GM19240 (cell line): ENCODE measurements at regions not wholly inside any gene's neighbourhood (a gene's known extent, or its start where the extent isn't known, plus 50 kb on each side); places are given as distances from the start of the nearest gene placed in this dataset.
A peak's percentile ranks its signal among the peaks of the same experiment; 100 is the strongest.

ENCODE experiments used
- DNase-seq: peaks from one replicate; pipeline ENCODE4 v3.0.0; 2011; ENCODE audit warnings: low spot score; ENCODE audit not compliant: insufficient read length

- DNase-seq: no peak
These were observed 62.9 kb downstream of the NHLRC3 start for GRCh38 chr13:39100996-39101738.

GRCh38 chr13:39102981-39103490 is 64.8 kb downstream of the NHLRC3 start:
- no peak for DNase-seq

- no peak for DNase-seq
These were observed 66.9 kb downstream of the NHLRC3 start for GRCh38 chr13:39105110-39105509.

- DNase-seq: no peak
These were observed 68.2 kb downstream of the NHLRC3 start for GRCh38 chr13:39106216-39107005.

GRCh38 chr13:39107561-39107960 is 69.3 kb downstream of the NHLRC3 start:
- DNase-seq: no peak

GRCh38 chr13:39108783-39109182 is 70.5 kb downstream of the NHLRC3 start:
- no peak for DNase-seq

- no peak for DNase-seq
These were observed 72.4 kb downstream of the NHLRC3 start for GRCh38 chr13:39110518-39111097.

- no peak for DNase-seq
These were observed 72.9 kb downstream of the NHLRC3 start for GRCh38 chr13:39111145-39111544.

- no peak for DNase-seq
These were observed 81.2 kb downstream of the NHLRC3 start for GRCh38 chr13:39119422-39119821.

- DNase-seq: no peak
These were observed 85.3 kb downstream of the NHLRC3 start for GRCh38 chr13:39123578-39123977.

GRCh38 chr13:39129213-39129612 is 91.0 kb downstream of the NHLRC3 start:
- no peak for DNase-seq

- no peak for DNase-seq
These were observed 92.0 kb downstream of the NHLRC3 start for GRCh38 chr13:39130301-39130700.

- DNase-seq: no peak
These were observed 94.3 kb downstream of the NHLRC3 start for GRCh38 chr13:39132286-39133230.

- DNase-seq: no peak
These were observed 95.5 kb downstream of the NHLRC3 start for GRCh38 chr13:39133781-39134180.

GRCh38 chr13:39134574-39134973 is 96.3 kb downstream of the NHLRC3 start:
- DNase-seq: no peak

GRCh38 chr13:39144391-39144790 is 106.1 kb downstream of the NHLRC3 start:
- DNase-seq: no peak

- DNase-seq: peak; percentile 27
These were observed 106.8 kb downstream of the NHLRC3 start for GRCh38 chr13:39144941-39145533.

- DNase-seq: no peak
These were observed 110.3 kb downstream of the NHLRC3 start for GRCh38 chr13:39148513-39148961.

- DNase-seq: no peak
These were observed 111.6 kb downstream of the NHLRC3 start for GRCh38 chr13:39149896-39150295.

- no peak for DNase-seq
These were observed 115.8 kb downstream of the NHLRC3 start for GRCh38 chr13:39154041-39154440.

GRCh38 chr13:39159393-39159792 is 121.1 kb downstream of the NHLRC3 start:
- DNase-seq: no peak
